ENCODE measurements at regions not wholly inside any gene's neighbourhood (a gene's known extent, or its start where the extent isn't known, plus 50 kb on each side); places are given as distances from the start of the nearest gene placed in this dataset.

- TF ChIP-seq CTCF (IDR thresholded peaks at IDR 0.05): no peak
- no peak for TF ChIP-seq POLR2A (IDR thresholded peaks at IDR 0.05)
- no peak for TF ChIP-seq POLR2AphosphoS5 (IDR thresholded peaks at IDR 0.05)
These were observed 553.4 kb downstream of the TNS1 start for GRCh38 chr2:217449444-217449843.
